Skin epidermis (tissue), 12 donors: ENCODE measurements at regions not wholly inside any gene's neighbourhood (a gene's known extent, or its start where the extent isn't known, plus 50 kb on each side); places are given as distances from the start of the nearest gene placed in this dataset.
A peak's percentile ranks its signal among the peaks of the same experiment; 100 is the strongest.

Source experiments
- H3K27ac ChIP-seq, 21 experiments: fragments of 200-600 bp; sonication (generic) in 11 of 21; one replicate each; pipeline ENCODE4 v1.5.0; 2020; ENCODE audit warnings: mild to moderate bottlenecking in 3 of 21, inconsistent platforms in 2 of 21, moderate library complexity in 2 of 21
- H3K4me3 ChIP-seq, 7 experiments: fragments of 200-600 bp; sonication (generic) in 2 of 7; one replicate each; pipeline ENCODE4 v1.5.0; 2020; ENCODE audit warnings: inconsistent platforms in 2 of 7, mild to moderate bottlenecking in 2 of 7, moderate library complexity in 1 of 7

GRCh38 chrX:67780694-67781109 lies 236.9 kb downstream of the AR start:
- H3K27ac ChIP-seq: peak overlapping the region in 16 of 21 experiments; percentile 29 to 71 (median 54)
- H3K4me3 ChIP-seq: no peak overlapping the region

GRCh38 chrX:67781132-67781531 lies 237.3 kb downstream of the AR start:
- Histone ChIP-seq H3K27ac (peak overlapping the region in 9 of 21 experiments; percentile 21 to 69 (median 42)), H3K4me3 (no peak overlapping the region)

- Histone ChIP-seq H3K27ac (no peak overlapping the region), H3K4me3 (no peak overlapping the region)
Measured at GRCh38 chrX:67784712-67785111, 240.9 kb downstream of the AR start.

- Histone ChIP-seq H3K27ac (no peak overlapping the region), H3K4me3 (no peak overlapping the region)
Measured at GRCh38 chrX:67787196-67787595, 243.4 kb downstream of the AR start.

GRCh38 chrX:67789536-67789935 lies 245.7 kb downstream of the AR start:
- H3K4me3 ChIP-seq: no peak overlapping the region
- no peak overlapping the region for H3K27ac ChIP-seq
